HG03442 (cell line): ENCODE measurements at regions not wholly inside any gene's neighbourhood (a gene's known extent, or its start where the extent isn't known, plus 50 kb on each side); places are given as distances from the start of the nearest gene placed in this dataset.
A peak's percentile ranks its signal among the peaks of the same experiment; 100 is the strongest.
"Not testable (repeated sequence)": the region's sequence is repeated elsewhere in the genome, so short reads cannot be mapped to it uniquely, and the experiment has no call there.

Experiments
- ATAC-seq: cut with Tn5 transposase; IDR thresholded peaks from one replicate; pipeline ENCODE4 v1.9.1; 2021; ENCODE audit warnings: mild to moderate bottlenecking, moderate library complexity; ENCODE audit not compliant: unreplicated experiment

GRCh38 chr10:21406595-21407193, 118.8 kb downstream of the SKIDA1 start:
- ATAC-seq = no peak

GRCh38 chr10:21405981-21406380, 119.5 kb downstream of the SKIDA1 start:
- ATAC-seq = no peak

- ATAC-seq = no peak
Measured at GRCh38 chr10:21403256-21404015, 122.0 kb downstream of the SKIDA1 start.

- no peak for ATAC-seq
Measured at GRCh38 chr10:21402606-21403083, 122.8 kb downstream of the SKIDA1 start.

GRCh38 chr10:21401196-21401595, 124.3 kb downstream of the SKIDA1 start:
- no peak for ATAC-seq

GRCh38 chr10:21399392-21400035, 126.0 kb downstream of the SKIDA1 start:
- ATAC-seq = no peak

- ATAC-seq = no peak
Measured at GRCh38 chr10:21398563-21399231, 126.8 kb downstream of the SKIDA1 start.

- no peak for ATAC-seq
Measured at GRCh38 chr10:21396889-21397288, 128.6 kb downstream of the SKIDA1 start.

- no peak for ATAC-seq
Measured at GRCh38 chr10:21393931-21394330, 131.6 kb downstream of the SKIDA1 start.

- ATAC-seq = no peak
Measured at GRCh38 chr10:21388589-21388988, 136.9 kb downstream of the SKIDA1 start.

- no peak for ATAC-seq
Measured at GRCh38 chr10:21387868-21388267, 137.6 kb downstream of the SKIDA1 start.

GRCh38 chr10:21385996-21386585, 139.4 kb downstream of the SKIDA1 start:
- no peak for ATAC-seq

GRCh38 chr10:21385536-21385935, 139.9 kb downstream of the SKIDA1 start:
- no peak for ATAC-seq

GRCh38 chr10:21379143-21379542, 146.3 kb downstream of the SKIDA1 start:
- ATAC-seq = no peak

GRCh38 chr10:21375274-21375673, 150.2 kb downstream of the SKIDA1 start:
- ATAC-seq = not testable (repeated sequence)

GRCh38 chr10:21373881-21374280, 151.6 kb downstream of the SKIDA1 start:
- ATAC-seq = not testable (repeated sequence)

GRCh38 chr10:21372651-21373410, 152.7 kb downstream of the SKIDA1 start:
- peak; percentile 86 for ATAC-seq

- no peak for ATAC-seq
Measured at GRCh38 chr10:21369697-21370096, 155.8 kb downstream of the SKIDA1 start.

- ATAC-seq = no peak
Measured at GRCh38 chr10:21368728-21369425, 156.6 kb downstream of the SKIDA1 start.
